Fibroblast of villous mesenchyme (primary cell): ENCODE measurements at regions not wholly inside any gene's neighbourhood (a gene's known extent, or its start where the extent isn't known, plus 50 kb on each side); places are given as distances from the start of the nearest gene placed in this dataset.

Experiments
- DNase-seq: peaks from one replicate; pipeline ENCODE4 v3.0.0-alpha.2; 2010; ENCODE audit warnings: low read depth
- H3K4me3 ChIP-seq: 2 replicates; pipeline ENCODE4 v1.5.1; 2011; ENCODE audit warnings: low read depth, mild to moderate bottlenecking, low read length
- TF ChIP-seq, protein P1 (sequence below): IDR thresholded peaks from 2 replicates; pipeline ENCODE4 v1.5.1; 2012; ENCODE audit warnings: low read depth, mild to moderate bottlenecking, low read length; ENCODE audit not compliant: insufficient read depth

DNA sequence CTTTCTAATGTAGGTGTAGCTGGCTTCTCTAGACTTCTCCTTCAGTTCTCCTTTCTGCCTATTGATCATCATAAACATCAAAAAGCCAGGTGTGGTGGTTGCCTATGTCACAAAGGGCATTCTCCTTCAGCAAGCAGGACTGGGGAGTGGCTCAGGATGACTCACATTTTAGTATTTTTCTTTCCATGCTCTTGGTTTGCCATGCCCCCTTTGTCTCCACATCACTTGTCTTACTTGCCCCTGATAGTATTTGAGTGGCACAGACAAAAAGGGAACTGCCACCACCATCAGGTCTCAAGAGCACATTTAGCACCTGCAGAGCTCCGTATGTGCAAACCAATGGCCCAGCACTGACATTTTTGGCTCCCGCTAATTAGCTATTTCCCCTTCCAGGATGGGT lies 698.8 kb downstream of the DHX35 start:
- no peak for DNase-seq
- H3K4me3 ChIP-seq = no peak overlapping the region
- TF ChIP-seq, protein P1, sequence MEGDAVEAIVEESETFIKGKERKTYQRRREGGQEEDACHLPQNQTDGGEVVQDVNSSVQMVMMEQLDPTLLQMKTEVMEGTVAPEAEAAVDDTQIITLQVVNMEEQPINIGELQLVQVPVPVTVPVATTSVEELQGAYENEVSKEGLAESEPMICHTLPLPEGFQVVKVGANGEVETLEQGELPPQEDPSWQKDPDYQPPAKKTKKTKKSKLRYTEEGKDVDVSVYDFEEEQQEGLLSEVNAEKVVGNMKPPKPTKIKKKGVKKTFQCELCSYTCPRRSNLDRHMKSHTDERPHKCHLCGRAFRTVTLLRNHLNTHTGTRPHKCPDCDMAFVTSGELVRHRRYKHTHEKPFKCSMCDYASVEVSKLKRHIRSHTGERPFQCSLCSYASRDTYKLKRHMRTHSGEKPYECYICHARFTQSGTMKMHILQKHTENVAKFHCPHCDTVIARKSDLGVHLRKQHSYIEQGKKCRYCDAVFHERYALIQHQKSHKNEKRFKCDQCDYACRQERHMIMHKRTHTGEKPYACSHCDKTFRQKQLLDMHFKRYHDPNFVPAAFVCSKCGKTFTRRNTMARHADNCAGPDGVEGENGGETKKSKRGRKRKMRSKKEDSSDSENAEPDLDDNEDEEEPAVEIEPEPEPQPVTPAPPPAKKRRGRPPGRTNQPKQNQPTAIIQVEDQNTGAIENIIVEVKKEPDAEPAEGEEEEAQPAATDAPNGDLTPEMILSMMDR = no peak

DNA sequence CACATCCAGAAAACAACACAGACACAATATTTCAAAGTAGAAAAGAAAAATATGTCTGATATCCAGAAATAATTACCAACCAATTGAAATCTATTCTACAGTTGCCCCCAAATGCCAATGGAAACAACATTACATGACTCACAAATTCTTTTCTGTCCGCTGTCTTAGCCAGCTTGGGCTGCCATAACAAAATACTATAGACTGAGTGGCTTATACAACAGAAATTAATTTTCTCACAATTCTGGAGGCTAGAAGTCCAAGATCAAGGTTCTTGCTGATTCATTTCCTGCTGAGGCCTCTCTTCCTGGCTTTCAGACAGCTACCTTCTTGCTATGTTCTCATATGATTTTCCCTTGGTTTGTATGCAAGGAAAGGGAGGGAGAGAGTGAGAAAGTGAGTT lies 698.1 kb downstream of the DHX35 start:
- TF ChIP-seq, protein P1 = no peak
- no peak overlapping the region for H3K4me3 ChIP-seq
- DNase-seq = no peak

DNA sequence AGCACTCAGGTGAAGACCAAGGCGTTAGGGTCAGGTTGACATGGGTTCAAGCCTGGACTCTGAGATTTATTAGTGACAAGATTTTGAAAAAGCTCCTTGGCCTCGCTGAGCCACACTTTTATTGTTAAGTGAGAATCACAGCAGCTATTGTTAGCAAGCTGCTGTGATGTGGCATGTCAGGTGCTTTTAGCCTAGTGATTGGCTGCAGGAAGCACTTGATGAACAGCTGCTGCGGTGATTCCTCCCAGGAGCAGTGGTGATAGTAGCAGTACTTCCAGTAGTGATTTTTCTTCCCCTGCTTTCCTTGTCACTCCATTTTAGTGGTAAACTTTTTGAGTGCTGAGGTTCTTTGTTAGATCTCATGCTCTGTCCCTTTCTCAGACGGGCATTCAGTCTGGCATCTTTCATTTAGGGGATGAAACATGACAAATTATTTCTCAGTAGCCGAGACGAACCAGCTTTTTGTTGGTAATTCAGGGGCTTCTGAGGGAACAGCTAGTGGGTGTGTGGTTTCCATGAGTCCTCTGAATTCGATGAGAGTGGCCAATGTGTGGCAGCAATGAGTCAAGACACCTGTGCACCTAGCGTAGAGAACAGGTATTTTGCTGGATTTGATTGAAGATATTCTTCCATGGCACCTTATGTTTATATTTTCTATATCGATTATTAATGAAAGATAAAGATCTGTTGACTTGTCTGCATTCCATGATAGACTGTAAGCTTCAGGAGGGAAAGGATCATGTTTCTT lies 696.7 kb downstream of the DHX35 start:
- no peak overlapping the region for H3K4me3 ChIP-seq
- TF ChIP-seq, protein P1 = no peak
- DNase-seq = no peak

DNA sequence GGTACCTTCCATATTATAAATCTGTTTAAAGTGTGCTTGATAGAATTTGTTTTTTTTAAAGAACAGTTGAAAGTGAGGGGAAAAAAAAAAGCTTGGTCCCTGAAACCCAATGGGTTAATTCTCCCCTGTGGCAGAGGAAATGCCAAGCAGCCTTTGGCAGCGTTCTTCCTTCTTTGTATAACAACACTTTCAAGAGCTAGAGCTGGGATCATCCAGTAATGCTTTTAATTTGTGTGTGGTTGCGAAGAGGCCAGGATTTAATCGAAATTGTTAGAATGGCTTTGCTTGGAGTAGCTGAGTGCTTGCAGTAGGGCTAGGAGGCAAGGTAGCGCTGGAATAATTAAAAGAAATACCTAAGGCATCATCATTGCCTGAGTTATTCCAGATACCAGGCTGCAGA lies 692.0 kb downstream of the DHX35 start:
- no peak for DNase-seq
- no peak overlapping the region for H3K4me3 ChIP-seq
- TF ChIP-seq, protein P1 = no peak

DNA sequence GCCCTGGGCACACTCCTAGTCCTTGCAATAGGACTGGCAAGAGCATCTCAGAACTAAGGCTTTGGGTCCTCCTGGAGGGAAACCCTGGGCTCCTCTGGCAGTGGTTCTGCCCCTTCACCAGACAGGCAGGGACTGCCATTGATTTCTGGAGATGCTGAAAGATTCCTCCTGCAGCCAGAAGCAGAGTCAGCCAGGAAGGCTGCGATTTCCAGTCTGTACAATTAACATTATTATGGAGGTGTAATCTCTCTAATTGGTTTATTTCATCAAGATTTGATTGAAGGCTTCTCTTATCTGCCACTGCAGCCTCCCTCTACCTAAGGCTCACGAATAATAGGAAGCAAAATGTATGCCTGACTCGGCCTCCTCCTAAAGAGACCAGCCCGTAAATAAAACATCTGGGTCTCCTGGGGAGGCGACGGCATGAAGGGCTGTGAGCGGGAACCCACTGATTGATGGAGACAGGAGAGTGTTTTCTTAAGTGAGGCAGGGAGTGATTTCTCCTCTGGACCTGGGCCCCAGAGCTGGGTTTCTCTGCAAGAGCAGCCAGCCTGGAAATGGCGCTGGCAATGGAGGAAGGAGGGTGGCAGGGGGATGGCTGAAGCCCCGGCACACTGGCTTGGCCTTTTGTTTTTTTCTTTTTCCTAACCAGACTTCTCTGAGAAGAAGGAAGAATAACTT lies 689.6 kb downstream of the DHX35 start:
- DNase-seq = no peak
- no peak overlapping the region for H3K4me3 ChIP-seq
- TF ChIP-seq, protein P1 = no peak

DNA sequence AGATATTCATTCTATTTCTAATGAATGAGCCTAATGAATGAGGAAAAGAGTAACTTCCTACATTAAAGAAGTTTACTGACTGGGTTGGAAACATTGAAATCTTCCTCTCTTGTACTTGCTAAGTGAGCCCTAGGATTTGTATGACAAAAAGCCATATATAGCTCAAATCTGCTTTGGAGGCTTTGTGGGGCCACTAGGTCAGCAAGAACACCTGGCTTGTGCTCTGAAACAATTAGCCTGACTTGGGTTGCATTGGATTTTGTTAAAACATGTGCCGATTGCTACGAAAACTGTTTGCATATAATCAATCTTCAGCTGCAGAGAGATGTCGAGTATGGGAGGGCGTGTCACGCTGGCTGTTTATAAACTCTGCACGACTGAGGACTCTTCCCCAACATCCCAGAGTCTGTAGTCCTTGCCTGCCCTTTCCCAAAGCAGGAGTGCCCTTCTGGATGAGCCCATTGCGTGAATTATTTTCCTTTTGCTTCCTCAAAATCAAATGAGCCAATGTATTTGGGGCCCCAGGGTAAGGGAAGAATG lies 684.8 kb downstream of the DHX35 start:
- TF ChIP-seq, protein P1 = no peak
- no peak overlapping the region for H3K4me3 ChIP-seq
- DNase-seq = no peak
